ENCODE measurements at regions not wholly inside any gene's neighbourhood (a gene's known extent, or its start where the extent isn't known, plus 50 kb on each side); places are given as distances from the start of the nearest gene placed in this dataset.

DNA sequence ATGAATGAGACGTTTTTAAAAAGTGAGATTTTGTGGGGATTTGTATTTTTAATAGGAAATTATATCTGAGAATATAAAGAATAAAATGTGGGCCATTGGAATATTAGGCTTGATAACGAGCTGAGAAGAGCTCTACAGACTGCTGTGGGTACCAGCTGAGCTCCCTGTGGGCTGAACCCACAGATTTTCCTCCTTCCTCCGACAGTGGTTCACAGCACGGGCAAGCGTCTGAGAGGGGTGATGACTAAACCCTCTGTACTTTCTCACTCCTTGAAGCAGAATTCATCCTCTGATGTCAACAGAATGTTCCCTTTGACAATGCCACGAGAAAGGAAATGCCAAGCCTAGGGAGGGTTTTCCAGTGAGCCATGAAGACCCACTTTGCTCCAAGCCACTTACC lies 102.7 kb upstream of the AJAP1 start:
- TF ChIP-seq, protein P1, sequence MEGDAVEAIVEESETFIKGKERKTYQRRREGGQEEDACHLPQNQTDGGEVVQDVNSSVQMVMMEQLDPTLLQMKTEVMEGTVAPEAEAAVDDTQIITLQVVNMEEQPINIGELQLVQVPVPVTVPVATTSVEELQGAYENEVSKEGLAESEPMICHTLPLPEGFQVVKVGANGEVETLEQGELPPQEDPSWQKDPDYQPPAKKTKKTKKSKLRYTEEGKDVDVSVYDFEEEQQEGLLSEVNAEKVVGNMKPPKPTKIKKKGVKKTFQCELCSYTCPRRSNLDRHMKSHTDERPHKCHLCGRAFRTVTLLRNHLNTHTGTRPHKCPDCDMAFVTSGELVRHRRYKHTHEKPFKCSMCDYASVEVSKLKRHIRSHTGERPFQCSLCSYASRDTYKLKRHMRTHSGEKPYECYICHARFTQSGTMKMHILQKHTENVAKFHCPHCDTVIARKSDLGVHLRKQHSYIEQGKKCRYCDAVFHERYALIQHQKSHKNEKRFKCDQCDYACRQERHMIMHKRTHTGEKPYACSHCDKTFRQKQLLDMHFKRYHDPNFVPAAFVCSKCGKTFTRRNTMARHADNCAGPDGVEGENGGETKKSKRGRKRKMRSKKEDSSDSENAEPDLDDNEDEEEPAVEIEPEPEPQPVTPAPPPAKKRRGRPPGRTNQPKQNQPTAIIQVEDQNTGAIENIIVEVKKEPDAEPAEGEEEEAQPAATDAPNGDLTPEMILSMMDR (IDR thresholded peaks at IDR 0.05), result no peak
- TF ChIP-seq POLR2A (IDR thresholded peaks at IDR 0.05), result no peak

All from right lobe of liver (tissue), 4 donors.